ENCODE measurements at regions not wholly inside any gene's neighbourhood (a gene's known extent, or its start where the extent isn't known, plus 50 kb on each side); places are given as distances from the start of the nearest gene placed in this dataset.
A peak's percentile ranks its signal among the peaks of the same experiment; 100 is the strongest.

DNA sequence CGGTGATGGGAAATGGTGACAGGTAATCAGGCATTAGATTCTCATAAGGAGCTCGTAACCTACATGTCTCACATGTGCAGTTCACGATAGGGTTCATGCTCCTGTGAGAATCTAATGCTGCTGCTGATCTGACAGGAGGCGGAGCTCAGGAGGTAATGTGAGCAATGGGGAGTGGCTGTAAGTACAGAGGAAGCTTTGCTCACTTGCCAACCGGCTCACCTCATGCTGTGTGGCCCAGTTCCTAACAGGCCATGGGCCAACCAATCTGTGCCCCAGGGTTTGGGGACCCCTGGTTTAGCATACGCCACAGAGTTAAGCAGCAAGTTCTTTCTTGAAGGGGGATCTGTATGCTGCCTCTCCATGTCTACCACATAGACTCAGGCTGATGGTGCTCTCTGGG, 133.1 kb downstream of the IQUB start:
- no peak for DNase-seq

DNA sequence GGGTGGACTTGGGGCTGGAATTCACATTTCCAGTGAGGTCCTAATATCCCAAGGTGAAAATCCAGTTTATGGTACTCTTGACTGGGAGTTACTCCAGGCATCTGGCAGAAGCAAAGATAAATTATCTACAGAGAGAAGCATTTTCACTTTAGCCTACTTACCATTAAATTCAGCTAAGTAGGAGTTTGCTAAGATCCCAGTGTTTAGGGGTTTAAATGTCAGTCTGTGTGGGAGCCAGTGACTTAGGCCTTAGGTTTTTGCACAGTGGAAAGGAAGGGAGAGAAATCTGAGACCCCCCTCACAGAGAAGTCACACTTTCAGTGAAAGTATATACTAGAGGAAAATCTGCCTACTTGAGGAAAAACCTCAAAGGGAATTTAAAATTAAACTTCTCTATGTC, 134.2 kb downstream of the IQUB start:
- DNase-seq = no peak

DNA sequence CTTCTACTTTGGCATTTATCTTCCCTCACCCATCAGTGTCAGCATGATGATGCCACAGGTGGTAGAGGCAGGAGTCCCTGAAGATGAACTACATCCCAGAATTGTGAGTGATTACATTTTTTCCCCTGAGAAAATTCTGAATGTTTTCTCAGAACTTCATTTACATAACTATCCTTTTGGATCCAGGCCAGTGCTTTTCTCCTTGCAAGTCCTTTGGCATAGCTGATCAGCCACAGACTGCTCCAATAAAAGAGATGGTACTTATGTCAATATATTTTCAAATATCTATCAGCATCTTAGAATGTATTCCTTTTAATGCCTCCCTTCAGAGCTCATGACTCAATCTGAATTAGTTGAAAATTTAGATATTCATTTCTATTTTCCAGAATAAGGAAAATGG, 135.5 kb downstream of the IQUB start:
- DNase-seq = no peak

DNA sequence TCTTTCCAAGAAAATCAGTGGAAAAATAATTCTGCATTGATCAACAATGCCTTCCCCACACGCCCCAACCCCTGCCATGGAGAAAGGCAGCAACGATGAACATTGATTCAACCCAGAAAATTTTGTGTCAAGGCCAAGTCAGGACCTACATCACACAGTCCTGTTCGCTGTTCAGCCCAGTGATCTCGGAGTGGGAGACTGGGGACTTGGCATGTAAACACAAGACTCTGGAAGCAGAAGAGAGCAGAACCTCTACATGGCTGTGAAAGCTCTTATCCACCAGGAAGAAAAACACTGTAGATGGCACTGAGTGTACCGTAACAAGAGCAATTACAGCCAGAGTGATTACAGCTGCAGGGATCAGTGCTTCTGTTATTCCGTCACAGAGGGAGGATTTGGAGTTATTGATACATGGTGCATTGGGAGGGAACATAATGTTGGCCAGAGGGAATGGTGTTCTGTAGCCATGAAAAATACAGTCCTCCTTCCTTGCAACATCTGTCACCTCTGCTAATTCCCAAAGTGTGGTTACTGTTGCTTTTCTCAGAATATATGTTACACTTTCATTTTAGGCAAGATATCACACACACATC, 136.6 kb downstream of the IQUB start:
- no peak for DNase-seq

DNA sequence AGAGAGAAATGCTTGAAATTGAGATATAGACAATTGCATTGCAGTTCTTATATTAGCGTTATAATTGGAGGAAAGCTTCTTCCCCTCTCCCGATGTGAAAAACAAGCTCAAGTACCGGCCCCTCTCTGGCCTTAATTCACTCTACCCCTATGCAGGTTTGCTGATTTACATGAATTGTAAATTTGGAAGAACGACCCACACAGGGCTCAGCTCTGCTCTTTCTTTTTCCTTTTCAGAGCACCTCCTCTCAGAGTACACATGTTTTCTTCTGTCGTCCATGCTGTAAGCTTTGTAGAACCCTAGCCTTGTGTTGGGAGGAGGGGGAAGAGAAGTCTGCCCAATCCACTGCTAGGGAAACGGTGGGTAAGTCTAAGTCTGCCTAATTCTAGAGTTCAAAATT, 140.8 kb downstream of the IQUB start:
- DNase-seq = no peak

DNA sequence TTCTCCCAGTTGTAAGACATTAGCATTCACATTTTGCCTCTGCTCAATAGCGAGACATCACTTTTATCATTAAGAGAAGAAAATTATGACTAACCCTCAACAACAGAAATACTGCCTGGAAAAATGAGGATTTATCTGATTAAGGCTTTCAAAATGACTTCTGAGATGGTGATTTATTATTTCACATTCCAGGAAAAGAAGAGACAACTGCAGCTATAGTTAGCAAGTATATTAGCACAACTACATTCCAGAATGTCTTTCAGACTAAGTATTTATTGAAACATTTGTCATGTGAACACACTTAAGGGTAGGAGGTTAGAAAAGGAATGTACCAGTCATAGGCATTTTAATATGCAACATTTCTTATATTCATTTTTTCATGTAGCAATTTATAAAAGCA, 162.0 kb downstream of the IQUB start:
- DNase-seq = no peak

DNA sequence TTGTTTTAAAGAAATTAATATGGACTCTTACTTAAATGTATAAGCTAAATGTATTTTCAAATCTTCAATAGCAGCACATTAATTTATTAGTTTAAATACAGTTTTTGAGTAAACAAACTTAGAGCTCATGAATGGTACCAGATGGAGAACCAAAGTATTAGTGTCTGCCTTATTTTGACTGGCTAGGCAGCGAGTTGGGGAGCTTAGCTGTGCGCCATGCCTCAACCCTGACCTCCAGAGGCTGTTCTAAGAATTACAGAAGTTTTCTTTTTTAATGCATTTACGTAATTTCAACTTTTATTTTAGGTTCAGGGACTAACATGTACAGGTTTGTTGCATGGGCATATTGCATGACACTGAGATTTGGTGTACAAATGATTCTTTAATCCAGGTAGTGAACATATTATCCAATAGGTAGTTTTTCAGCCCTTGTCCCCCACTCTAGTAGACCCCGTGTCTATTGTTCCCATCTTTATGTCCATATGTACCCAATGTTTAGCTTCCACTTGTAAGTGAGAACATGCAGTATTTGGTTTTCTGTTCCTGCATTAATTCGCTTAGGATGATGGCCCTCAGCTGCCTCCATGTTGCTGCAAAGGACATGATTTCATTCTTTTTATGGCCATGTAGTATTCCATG, 166.8 kb downstream of the IQUB start:
- DNase-seq = peak; percentile 49 to 69

DNA sequence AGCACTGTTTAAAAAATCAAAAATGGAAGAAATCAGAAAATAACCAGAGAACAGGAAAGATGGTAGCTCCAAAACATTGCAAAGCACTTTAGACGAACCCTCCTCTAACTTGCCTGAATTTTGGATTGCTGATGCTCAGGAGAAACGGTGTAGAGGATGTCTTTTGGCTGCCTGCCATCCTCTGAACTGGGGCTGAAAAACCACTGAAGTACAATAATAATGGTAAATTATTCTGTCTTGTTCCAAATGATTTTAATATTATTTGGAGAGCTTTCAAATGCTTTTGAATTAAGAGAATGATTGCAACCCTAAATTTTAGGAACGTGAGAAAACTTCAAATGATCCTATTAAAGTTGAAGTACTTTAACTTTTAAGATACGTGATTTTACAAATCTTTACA, 167.3 kb upstream of the SLC13A1 start:
- no peak for DNase-seq

DNA sequence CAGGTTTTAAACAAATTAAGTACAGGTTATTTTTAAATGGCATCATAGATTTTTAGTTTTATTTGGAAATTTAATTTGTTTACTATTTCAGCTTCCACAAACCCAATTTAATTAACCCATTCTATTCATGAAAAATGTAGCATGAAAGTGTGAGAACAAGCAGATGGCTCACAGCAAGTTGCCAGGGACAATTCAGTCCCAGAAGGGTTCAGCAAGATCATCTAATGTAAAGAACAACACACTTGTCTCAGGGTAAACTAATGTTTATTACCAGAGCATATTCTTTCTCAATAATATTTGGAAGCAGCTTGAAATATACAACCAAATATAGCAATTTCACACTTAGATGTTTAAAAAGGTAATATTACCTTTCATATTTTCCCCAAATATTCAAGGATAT, 166.9 kb upstream of the SLC13A1 start:
- DNase-seq = no peak

DNA sequence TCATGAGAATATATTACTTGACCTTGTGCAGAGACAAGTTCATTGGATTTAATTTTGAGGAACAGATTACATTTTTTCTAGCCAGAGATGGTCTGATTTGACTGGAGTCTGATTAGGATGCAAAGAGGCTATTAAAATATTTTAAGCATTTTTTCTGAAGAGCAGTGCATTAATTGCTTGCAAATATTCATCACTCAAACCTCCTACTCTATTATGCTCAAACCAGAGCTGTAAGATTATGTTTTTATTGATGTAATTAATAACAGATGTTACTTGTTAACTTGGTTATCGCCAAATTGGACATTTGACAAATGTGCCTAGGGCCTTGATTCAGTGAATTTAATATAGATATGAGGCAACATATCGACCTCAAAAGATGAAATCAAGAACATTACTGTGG, 160.9 kb upstream of the SLC13A1 start:
- DNase-seq = no peak

DNA sequence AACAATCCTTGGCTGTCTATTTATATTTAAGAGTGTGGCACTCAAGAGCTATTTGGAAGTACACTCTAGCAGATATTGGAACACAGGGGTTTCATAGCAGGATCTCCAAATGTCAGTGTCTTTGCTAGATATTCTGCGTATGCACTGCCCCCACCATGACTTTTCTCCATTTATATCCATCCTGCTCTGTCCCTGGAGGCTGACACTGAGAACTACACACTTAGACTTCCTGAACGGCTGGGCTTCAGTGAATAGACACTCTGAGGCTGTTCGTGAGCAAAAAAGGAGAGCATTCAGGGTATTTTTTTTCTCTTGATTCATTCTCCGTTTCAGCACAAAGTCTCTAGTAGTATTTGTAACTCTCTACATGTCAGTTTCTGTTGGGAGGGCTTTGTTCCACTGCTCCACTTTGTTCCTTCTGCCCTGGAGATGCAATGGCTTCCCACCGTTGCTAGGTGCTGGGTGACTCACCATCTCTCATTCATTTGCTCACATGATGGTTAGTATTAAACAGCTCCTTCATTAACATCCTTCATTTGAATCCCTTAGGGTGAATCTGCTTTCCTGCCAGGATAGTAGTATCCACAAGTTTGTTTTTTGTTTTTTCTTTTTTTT, 155.9 kb upstream of the SLC13A1 start:
- no peak for DNase-seq

DNA sequence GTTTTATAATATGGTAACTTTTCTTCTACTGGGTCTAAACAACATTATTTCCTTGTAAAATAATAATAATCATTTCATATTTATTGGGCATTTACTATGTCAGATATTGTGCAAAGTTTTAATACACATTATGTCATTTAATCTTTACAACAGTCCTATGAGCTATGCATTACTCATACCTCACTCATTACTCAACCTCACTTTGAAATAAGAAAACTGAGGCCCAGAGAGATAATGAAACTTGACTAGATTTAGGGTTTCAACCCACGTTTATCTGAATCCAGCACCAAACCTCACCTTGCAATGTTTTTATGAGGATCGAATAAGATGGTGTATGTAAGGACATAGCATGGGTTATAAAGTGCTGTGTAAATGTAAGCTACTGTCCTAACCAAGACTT, 153.2 kb upstream of the SLC13A1 start:
- no peak for DNase-seq

DNA sequence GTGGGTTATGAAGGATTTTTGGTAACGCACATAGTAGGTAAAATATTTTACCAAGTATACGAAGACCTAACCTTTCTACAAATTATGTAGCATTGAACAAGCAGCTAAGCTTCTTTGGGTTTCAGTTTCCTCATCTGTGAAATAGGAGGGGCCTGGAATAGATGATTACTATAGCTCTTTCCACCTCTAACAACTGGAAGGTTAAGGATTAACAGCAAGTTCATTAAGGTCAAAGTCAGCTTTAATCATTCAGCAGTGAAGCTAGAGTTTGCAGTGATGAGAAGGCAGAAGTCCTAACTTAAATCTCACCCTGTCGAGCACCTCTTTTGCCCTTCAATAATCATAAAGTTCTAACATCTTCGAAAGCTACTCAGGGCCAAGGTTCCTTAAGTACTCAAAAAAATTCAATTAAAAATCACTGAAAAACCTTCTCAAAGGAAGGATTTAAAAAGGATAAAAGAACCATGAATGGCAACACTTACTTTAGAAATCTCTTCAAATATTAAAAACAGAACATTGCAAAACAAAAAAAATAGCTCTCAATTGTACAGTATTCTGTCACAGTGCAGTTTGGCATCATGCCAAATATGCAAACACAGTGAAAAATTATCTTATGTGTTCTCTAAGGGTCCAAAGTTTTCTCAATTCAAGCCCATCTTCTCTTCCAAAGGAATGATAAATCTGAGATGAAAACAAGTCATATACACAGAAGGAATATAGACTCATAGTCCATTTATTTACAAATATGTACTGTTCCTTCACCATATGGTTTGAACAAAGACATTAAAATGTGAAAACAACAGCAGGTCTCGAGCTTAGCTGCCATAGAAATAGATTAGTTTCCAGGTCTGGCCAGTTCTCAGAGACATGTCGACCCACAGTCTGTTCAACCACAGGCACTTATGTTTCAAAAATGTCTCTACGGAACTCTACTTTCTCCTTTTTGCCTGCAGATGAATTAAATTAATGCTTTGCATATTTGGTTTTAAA, 152.0 kb upstream of the SLC13A1 start:
- no peak for DNase-seq

DNA sequence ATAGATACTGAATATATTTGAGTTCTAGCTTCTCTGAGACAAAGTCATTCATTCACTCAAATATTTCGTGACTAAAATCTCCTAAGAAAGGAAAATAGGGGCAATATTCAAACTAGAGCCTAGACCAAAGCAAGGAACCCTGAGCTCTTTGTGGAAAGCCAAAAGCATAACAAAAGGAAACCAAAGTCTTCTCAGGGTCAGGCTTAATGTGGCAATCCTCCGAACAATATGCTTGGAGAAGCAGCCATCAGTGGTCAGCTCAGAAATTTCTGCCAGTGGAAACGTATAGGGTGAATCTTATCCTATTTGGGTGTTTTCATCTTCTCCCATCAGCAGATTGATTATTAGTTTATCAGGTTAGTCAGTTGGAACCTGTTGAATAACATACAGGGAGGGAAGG, 151.3 kb upstream of the SLC13A1 start:
- no peak for DNase-seq

DNA sequence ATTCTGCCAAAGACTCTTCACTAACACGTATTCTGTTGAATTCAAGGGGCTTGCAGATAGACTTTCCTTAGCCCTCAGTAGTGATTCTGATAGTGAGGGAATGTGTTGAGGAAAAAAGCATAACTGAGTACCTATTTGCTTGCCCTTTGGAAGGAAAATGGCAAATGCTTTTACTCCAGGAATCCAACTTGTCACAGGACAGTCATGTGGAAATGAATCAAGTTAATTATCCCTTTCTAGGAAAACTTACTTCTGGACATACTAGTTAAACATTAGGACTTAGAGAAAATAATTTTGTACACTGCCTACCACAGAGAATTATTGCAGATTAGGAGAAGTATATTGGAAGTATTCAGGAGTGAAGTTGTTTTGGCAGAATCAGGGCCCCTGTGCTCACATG, 148.9 kb upstream of the SLC13A1 start:
- no peak for DNase-seq

DNA sequence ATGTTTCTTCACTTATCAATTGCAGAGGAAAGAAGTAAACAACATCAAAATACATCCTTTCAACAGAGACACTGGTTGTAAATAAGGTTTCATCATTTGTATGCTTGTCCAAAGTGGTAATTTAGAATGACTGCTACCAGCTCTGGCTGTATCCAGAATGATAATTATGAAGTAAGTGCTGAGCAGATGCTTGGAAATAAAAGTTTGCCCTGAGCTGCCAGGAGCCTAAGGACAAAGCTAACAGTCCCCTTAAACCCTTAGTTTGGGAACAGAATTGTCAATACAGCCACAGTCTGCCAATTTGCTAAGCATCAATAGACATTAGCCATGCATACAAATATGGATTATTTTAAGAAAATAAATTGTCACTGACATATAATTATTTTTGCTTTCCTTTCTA, 147.0 kb upstream of the SLC13A1 start:
- no peak for DNase-seq

DNA sequence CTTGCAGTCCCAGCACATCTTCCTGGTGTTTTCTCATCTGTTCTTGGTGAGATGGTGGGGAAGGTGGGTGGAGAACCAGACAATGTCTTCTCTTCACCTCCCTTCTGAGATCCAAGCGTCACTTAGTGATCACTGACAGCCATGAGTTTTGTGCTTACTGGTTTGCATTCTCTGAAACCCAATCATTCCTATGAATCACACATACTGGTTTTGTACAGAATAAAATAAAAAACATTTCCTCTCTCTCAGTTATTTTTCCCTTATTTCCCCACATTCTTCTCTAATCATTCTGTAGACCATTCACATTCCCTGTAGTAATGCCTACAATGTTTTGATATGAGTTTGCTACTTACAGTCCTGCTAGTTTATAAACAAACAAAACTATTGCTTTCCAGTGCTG, 143.8 kb upstream of the SLC13A1 start:
- DNase-seq = no peak

DNA sequence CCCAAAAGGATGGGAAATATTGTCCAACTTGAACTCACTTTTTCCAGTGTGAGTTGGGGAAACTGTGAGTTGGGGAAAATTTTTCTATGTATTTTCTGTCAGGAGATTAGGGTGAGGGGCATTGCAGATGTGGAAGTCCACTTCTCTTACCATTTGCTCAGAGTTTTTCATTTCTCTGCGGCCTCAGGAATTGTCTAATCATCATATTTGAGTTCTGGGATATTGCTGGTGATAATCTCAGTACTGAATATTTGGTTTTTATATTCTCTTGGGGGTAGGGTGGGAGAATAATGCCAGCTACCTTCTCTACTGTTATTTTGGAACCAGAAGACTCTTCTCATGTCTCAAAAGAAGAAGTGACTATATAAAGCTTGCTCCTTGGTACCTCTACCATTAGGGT, 141.3 kb upstream of the SLC13A1 start:
- DNase-seq = no peak

DNA sequence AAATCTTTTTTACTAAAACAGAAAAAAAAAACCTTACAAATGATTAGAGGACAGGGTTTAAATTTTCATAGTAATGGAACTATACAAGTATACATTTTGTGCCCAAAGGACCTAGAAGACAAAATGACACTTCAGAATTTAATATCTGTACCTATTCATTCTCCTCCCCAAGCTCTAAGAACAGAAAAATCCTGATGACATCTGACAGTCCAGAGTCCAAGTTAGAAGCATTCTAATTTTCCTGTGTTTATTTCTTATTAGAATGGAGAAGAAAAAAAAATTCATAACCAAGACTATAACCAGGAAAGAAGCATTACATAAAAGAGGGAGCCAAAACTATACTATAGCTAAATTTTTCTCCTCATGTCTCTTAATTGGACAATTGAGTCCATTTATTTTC, 138.9 kb upstream of the SLC13A1 start:
- DNase-seq = no peak

DNA sequence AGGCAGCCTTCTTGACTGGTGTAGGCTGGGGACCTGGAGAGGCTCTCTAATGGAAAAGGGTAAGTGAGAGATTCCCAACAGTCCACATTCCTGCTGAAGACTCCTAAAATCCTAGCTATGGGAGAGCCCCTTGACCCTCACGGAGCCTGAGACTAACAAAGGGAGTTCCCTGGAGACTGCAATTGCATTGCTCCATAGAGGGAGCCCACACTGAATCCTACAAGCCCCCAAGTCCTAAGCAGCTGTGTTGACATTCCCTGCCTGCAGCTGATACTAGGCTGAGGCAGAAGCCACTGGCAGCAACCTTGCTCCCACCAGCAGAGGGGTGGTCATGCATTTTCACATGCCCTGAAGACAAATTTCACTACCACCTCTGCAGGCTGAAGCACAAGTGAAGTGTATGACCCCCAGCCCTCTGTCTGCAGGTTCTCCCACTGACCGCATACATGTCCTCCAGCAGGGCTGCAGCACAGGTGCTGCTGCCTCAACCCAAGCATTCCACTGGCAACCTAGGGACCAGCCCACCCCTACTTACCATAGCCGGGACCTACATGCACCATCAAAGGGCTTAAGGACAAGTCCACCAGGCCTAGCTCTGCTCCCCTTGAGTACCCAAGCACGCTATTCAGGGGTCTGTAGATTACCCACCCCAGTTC, 130.3 kb upstream of the SLC13A1 start:
- no peak for DNase-seq

DNA sequence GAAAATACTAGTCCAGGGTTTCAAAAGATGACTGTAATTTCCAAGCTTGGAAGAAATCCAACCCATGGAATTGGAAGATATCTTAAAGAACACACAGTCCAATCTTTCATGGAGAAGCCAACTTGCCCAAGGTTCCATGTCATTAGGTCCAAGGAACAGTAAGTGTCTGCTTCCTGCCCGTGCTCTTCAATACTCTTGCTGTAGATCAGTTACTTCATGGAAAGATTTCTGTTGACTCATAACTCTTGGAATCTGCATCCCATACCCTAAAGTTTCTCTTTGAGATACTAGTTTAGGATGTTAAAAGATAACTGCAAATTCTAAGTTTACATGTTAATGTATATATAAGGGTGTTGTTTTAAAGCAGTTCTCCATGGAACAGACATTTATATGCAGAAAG, 127.9 kb upstream of the SLC13A1 start:
- DNase-seq = no peak

DNA sequence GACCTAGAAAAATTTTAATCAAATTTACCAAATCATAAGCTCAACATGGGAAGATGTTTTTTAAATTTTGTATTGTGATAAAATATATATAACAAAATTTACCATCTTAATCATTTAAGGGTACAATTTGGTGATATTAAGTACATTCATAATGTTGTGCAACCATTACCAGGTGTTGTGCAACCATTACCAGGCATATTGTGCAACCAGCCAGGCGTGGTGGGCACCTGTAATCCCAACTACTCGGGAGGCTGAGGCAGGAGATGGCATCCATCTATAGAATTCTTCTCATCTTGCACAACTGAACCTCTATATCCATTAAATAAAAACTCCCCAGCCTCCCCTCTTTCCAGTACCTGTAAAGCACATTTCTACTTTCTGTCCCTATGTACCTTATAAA, 124.5 kb upstream of the SLC13A1 start:
- no peak for DNase-seq

DNA sequence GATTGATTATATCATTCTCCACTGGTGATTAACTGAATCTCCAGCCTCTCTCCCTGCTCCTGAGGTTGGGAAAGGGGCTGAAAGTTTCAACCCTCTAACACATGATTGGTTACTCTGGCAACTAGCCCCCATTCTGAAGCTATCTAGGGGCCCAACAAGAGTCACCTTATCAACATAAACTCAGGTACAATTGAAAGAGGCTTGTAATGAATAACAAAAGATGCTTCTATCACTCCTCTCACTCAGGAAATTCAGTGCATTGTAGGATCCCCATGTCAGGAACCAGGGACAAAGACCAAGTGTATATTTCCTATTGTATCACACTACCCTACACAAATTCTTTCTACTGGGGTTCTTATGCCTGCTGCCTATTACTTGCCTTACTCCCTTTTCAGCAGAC, 123.9 kb upstream of the SLC13A1 start:
- no peak for DNase-seq

Data from Kasumi-1 (cell line).